BLaER1 (cell line): ENCODE measurements at regions not wholly inside any gene's neighbourhood (a gene's known extent, or its start where the extent isn't known, plus 50 kb on each side); places are given as distances from the start of the nearest gene placed in this dataset.

Experiments
- H3K27ac ChIP-seq: shearing (Covaris generic); formaldehyde crosslinking; 2 replicates; pipeline ENCODE4 v1.8.1; 2022
- H3K27me3 ChIP-seq: shearing (Covaris generic); formaldehyde crosslinking; 2 replicates; pipeline ENCODE4 v1.8.1; 2022
- H3K36me3 ChIP-seq: shearing (Covaris generic); formaldehyde crosslinking; 2 replicates; pipeline ENCODE4 v1.8.1; 2022
- H3K4me1 ChIP-seq: shearing (Covaris generic); formaldehyde crosslinking; 2 replicates; pipeline ENCODE4 v1.8.1; 2022
- H3K4me2 ChIP-seq: shearing (Covaris generic); formaldehyde crosslinking; 2 replicates; pipeline ENCODE4 v1.8.1; 2022
- H3K4me3 ChIP-seq: shearing (Covaris generic); formaldehyde crosslinking; 2 replicates; pipeline ENCODE4 v1.8.1; 2022
- H3K9ac ChIP-seq: shearing (Covaris generic); formaldehyde crosslinking; 2 replicates; pipeline ENCODE4 v1.8.1; 2022
- H3K9me3 ChIP-seq: shearing (Covaris generic); formaldehyde crosslinking; 2 replicates; pipeline ENCODE4 v1.8.1; 2022
- H4K20me1 ChIP-seq: shearing (Covaris generic); formaldehyde crosslinking; 2 replicates; pipeline ENCODE4 v1.8.1; 2022
- Cebpa-rat ChIP-seq: shearing (Covaris generic); IDR thresholded peaks from 2 replicates; pipeline ENCODE4 v1.8.1; 2022

DNA sequence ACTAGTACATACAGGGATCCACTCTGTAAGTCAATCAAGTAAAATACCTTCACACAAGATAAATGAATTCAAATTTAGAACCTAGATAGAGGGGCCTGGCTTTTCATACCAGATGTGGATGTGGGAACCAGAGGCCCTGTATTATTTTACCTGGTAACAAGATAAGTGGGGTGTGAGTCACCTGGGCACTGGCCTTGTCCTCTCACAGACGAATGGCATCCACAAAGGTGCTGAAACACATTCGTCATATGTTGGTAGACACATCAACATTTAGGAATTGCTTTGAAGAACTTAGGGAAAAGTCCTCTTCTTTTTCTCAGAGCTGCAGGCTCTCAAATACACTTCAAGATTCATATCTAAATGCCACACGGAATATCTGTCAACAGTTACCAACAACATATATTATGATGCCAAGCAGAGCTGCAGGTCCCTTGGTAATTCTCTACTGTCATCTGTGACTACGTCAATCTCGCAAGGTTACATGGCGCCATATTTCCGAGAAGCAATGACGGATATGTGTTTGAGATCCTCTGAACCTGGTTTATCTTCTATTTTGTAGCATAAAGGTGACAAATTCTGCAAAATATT lies 618.6 kb downstream of the EPM2A start:
- H3K27ac ChIP-seq, result no peak overlapping the region
- H3K4me1 ChIP-seq, result no peaks in the 10 kb centered on the region
- no peaks in the 10 kb centered on the region for H3K27me3 ChIP-seq
- no peaks in the 10 kb centered on the region for H3K9me3 ChIP-seq
- no peak overlapping the region for H3K4me2 ChIP-seq
- H4K20me1 ChIP-seq, result no peaks in the 10 kb centered on the region
- no peak overlapping the region for H3K4me3 ChIP-seq
- TF ChIP-seq Cebpa-rat, result no peak
- no peak overlapping the region for H3K9ac ChIP-seq
- H3K36me3 ChIP-seq, result no peaks in the 10 kb centered on the region

- Histone ChIP-seq H3K36me3 (no peaks in the 10 kb centered on the region), H3K4me3 (no peak overlapping the region), H3K4me1 (no peaks in the 10 kb centered on the region), H3K4me2 (no peak overlapping the region), H3K9me3 (no peaks in the 10 kb centered on the region), H4K20me1 (no peaks in the 10 kb centered on the region), H3K9ac (no peak overlapping the region), H3K27ac (no peak overlapping the region), H3K27me3 (no peaks in the 10 kb centered on the region)
- no peak for TF ChIP-seq Cebpa-rat
Observed at GRCh38 chr6:145118224-145118623, 617.1 kb downstream of the EPM2A start.

GRCh38 chr6:145119081-145119480 lies 616.2 kb downstream of the EPM2A start:
- Histone ChIP-seq H3K27me3 (no peaks in the 10 kb centered on the region), H4K20me1 (no peaks in the 10 kb centered on the region), H3K9ac (no peak overlapping the region), H3K4me2 (no peak overlapping the region), H3K4me1 (no peaks in the 10 kb centered on the region), H3K27ac (no peak overlapping the region), H3K4me3 (no peak overlapping the region), H3K9me3 (no peaks in the 10 kb centered on the region), H3K36me3 (no peaks in the 10 kb centered on the region)
- no peak for TF ChIP-seq Cebpa-rat

- Histone ChIP-seq H3K4me1 (no peaks in the 10 kb centered on the region), H3K27ac (no peak overlapping the region), H4K20me1 (no peaks in the 10 kb centered on the region), H3K27me3 (no peaks in the 10 kb centered on the region), H3K4me3 (no peak overlapping the region), H3K9ac (no peak overlapping the region), H3K4me2 (no peak overlapping the region), H3K36me3 (no peaks in the 10 kb centered on the region), H3K9me3 (no peaks in the 10 kb centered on the region)
- TF ChIP-seq Cebpa-rat, result no peak
Observed at GRCh38 chr6:145132709-145133108, 602.6 kb downstream of the EPM2A start.

DNA sequence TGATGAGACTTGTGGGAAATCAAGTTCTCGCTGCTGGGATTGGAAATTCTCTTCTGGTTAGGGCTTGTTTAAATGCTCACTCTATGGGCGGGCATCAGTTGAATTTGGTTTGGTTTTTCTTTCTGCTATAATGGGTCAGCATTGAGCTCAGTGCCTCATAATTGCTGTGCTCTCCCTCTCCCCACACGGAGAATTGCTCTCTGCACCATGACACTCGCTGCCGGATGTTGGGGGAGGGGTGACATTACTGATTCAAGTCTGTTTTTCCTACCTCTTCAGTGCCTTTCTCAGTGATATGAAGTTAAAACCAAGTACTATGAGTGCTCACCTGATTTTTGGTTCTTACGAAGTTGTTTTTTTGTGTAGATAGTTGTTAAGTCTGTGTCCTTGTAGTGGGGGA lies 599.6 kb downstream of the EPM2A start:
- H3K27me3 ChIP-seq, result no peaks in the 10 kb centered on the region
- TF ChIP-seq Cebpa-rat, result no peak
- no peak overlapping the region for H3K4me3 ChIP-seq
- H3K36me3 ChIP-seq, result no peaks in the 10 kb centered on the region
- no peaks in the 10 kb centered on the region for H3K9me3 ChIP-seq
- H3K4me2 ChIP-seq, result no peak overlapping the region
- no peaks in the 10 kb centered on the region for H4K20me1 ChIP-seq
- no peaks in the 10 kb centered on the region for H3K4me1 ChIP-seq
- no peak overlapping the region for H3K27ac ChIP-seq
- H3K9ac ChIP-seq, result no peak overlapping the region

GRCh38 chr6:145137425-145137824 lies 597.9 kb downstream of the EPM2A start:
- Histone ChIP-seq H3K27me3 (no peaks in the 10 kb centered on the region), H3K9me3 (no peaks in the 10 kb centered on the region), H3K27ac (no peak overlapping the region), H3K4me1 (no peaks in the 10 kb centered on the region), H4K20me1 (no peaks in the 10 kb centered on the region), H3K9ac (no peak overlapping the region), H3K4me3 (no peak overlapping the region), H3K4me2 (no peak overlapping the region), H3K36me3 (no peaks in the 10 kb centered on the region)
- no peak for TF ChIP-seq Cebpa-rat

DNA sequence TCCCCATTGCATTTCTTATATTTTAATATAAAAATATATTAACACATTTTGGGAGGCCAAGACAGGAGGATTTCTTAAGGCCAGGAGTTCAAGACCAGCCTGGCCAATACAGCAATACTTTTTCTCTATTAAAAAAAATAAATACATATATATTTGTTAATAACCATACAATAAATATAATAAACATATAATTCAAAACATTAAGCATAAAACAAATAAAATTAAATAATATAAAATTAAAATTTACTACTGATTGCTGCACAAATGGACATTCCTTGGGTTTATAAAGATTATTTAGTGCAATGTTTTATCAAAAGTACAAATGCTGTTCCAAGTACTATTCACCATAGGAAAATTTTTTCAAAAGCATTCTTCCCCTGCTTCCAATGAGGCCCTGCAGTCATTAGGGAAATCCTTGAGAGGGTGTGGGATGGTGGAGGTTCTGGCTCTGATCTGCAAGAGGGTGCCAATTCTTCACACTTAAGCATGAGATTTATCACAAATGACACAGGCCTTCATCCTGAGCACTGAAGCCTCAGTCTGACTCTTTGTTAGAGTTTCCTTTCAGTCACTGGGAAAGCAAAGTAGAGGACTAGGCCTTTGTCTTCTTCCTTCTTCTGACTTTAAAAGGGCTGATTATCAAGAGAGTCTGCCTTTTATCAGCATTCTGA lies 596.7 kb downstream of the EPM2A start:
- TF ChIP-seq Cebpa-rat, result no peak
- H3K27ac ChIP-seq, result no peak overlapping the region

DNA sequence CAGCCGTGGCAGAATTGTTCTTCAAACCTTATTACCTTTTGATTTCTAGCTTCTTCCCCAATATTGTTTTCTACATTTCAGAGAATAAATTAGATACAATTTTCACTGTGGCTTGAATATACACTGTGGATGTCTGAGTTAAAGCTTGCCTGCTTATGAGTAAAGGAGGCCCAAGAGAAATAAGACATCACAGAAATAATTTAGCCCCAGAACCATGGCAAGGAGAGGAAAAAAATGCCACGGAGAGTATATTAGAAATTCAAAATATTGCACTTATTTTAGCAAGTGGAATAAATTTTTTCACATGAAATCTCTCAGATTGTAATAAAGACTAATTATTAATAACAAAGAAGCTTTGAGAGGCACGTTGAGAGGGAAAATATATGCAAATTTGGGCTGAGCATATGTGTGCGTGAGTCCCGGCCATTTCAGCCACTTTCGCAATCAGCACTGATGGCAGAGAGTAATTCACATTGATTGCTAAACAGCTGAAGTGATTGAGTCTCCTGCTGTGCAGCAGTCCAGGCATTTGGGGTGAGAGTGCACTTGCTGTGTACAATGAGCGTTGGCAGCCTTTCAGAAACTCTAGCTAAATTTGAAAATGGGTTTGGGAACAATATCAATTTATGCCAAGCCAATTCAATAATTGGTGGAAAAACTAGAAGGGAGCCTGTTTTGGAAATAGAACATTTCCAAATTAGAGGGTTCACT lies 596.0 kb downstream of the EPM2A start:
- H3K4me2 ChIP-seq, result no peak overlapping the region
- TF ChIP-seq Cebpa-rat, result 0 out of 2 replicates have a peak, but pooled peaks have one; percentile 12
- H3K36me3 ChIP-seq, result no peaks in the 10 kb centered on the region
- H3K4me3 ChIP-seq, result no peak overlapping the region
- H3K9ac ChIP-seq, result no peak overlapping the region
- no peaks in the 10 kb centered on the region for H3K4me1 ChIP-seq
- H4K20me1 ChIP-seq, result no peaks in the 10 kb centered on the region
- H3K27ac ChIP-seq, result no peak overlapping the region
- no peaks in the 10 kb centered on the region for H3K27me3 ChIP-seq
- H3K9me3 ChIP-seq, result no peaks in the 10 kb centered on the region

More for the DNA sequence above, 596.7 kb downstream of the EPM2A start:
- Histone ChIP-seq H3K36me3 (no peaks in the 10 kb centered on the region), H3K9me3 (no peaks in the 10 kb centered on the region), H4K20me1 (no peaks in the 10 kb centered on the region), H3K4me2 (no peak overlapping the region), H3K4me3 (no peak overlapping the region), H3K9ac (no peak overlapping the region), H3K4me1 (no peaks in the 10 kb centered on the region), H3K27me3 (no peaks in the 10 kb centered on the region)

GRCh38 chr6:145139895-145140294 lies 595.4 kb downstream of the EPM2A start:
- TF ChIP-seq Cebpa-rat, result no peak
- Histone ChIP-seq H3K4me2 (no peak overlapping the region), H4K20me1 (no peaks in the 10 kb centered on the region), H3K27ac (no peak overlapping the region), H3K27me3 (no peaks in the 10 kb centered on the region), H3K4me1 (no peaks in the 10 kb centered on the region), H3K4me3 (no peak overlapping the region), H3K36me3 (no peaks in the 10 kb centered on the region), H3K9ac (no peak overlapping the region), H3K9me3 (no peaks in the 10 kb centered on the region)

- no peaks in the 10 kb centered on the region for H3K9me3 ChIP-seq
- H3K4me3 ChIP-seq, result no peak overlapping the region
- no peak overlapping the region for H3K9ac ChIP-seq
- H3K27ac ChIP-seq, result no peak overlapping the region
- no peaks in the 10 kb centered on the region for H3K36me3 ChIP-seq
- TF ChIP-seq Cebpa-rat, result no peak
- no peak overlapping the region for H3K4me2 ChIP-seq
- H3K4me1 ChIP-seq, result no peaks in the 10 kb centered on the region
- H3K27me3 ChIP-seq, result no peaks in the 10 kb centered on the region
- no peaks in the 10 kb centered on the region for H4K20me1 ChIP-seq
Observed at GRCh38 chr6:145141572-145141971, 593.7 kb downstream of the EPM2A start.
